HEK293 (cell line): ENCODE measurements at regions not wholly inside any gene's neighbourhood (a gene's known extent, or its start where the extent isn't known, plus 50 kb on each side); places are given as distances from the start of the nearest gene placed in this dataset.
A peak's percentile ranks its signal among the peaks of the same experiment; 100 is the strongest.

ENCODE experiments used
- CTCF ChIA-PET: fragments of 350-600 bp; formaldehyde crosslinking; extraction: SDS; loops from one replicate; lab custom pipeline; 2021; ENCODE audit warnings: antibody characterized with exemption; lab: Yijun Ruan, JAX
- POLR2A ChIA-PET: fragments of 300-600 bp; formaldehyde crosslinking; extraction: SDS; loops from one replicate; lab custom pipeline; 2020; ENCODE audit warnings: antibody characterized with exemption, inconsistent platforms; lab: Yijun Ruan, JAX
- H3K27ac ChIP-seq: fragments of 200-500 bp; sonication (Bioruptor generic); 2 replicates; pipeline ENCODE4 v1.5.1; 2014; ENCODE audit warnings: low read depth, low read length, control low read depth, inconsistent platforms; ENCODE audit errors: extremely low read depth
- H3K36me3 ChIP-seq, 2 experiments: fragments of 200-500 bp in 1 of 2; sonication (Bioruptor generic) in 1 of 2; 1 replicate in 1 of 2; 2 replicates in 1 of 2; pipeline ENCODE4 v1.5.1; 2014 to 2017; ENCODE audit warnings: inconsistent platforms in 2 of 2, low read length in 2 of 2; ENCODE audit not compliant: control insufficient read depth in 2 of 2, insufficient read depth in 1 of 2
- H3K4me1 ChIP-seq: fragments of 200-500 bp; sonication (Bioruptor generic); 2 replicates; pipeline ENCODE4 v1.5.1; 2014; ENCODE audit warnings: mild to moderate bottlenecking, low read length, inconsistent platforms; ENCODE audit not compliant: control insufficient read depth, insufficient read depth
- H3K4me3 ChIP-seq: 2 replicates; pipeline ENCODE4 v1.5.1; 2011; ENCODE audit warnings: low read depth, mild to moderate bottlenecking, control low read depth, low read length, moderate library complexity
- H3K9me3 ChIP-seq: fragments of 200-500 bp; sonication (Bioruptor generic); 2 replicates; pipeline ENCODE4 v1.5.1; 2014; ENCODE audit warnings: low read depth, low read length, inconsistent platforms; ENCODE audit not compliant: control insufficient read depth, insufficient read depth
- CTCF ChIP-seq: fragments of 450-650 bp; formaldehyde crosslinking; IDR thresholded peaks from 2 replicates; pipeline ENCODE4 v1.5.1; 2016; ENCODE audit warnings: missing biosample characterization, missing genetic modification characterization
- GLI2 ChIP-seq: fragments of 450-650 bp; formaldehyde crosslinking; IDR thresholded peaks from 2 replicates; pipeline ENCODE4; 2017; ENCODE audit warnings: missing biosample characterization, missing genetic modification characterization, low read depth, borderline replicate concordance
- HOXD13 ChIP-seq: sonication (generic); formaldehyde crosslinking; IDR thresholded peaks from 2 replicates; pipeline ENCODE4 v1.8.0; 2022; ENCODE audit warnings: missing genetic modification reagents, borderline replicate concordance
- MEIS1 ChIP-seq: sonication (generic); formaldehyde crosslinking; IDR thresholded peaks from 2 replicates; pipeline ENCODE4 v1.8.1; 2022; ENCODE audit warnings: missing genetic modification reagents, mild to moderate bottlenecking, borderline replicate concordance
- PRDM1 ChIP-seq: fragments of 450-650 bp; formaldehyde crosslinking; IDR thresholded peaks from 2 replicates; pipeline ENCODE4; 2016; ENCODE audit warnings: missing biosample characterization, missing genetic modification characterization
- REPIN1 ChIP-seq: fragments of 450-650 bp; formaldehyde crosslinking; IDR thresholded peaks from 2 replicates; pipeline ENCODE4 v1.5.1; 2017; ENCODE audit warnings: missing biosample characterization, missing genetic modification characterization, low read depth
- SCRT2 ChIP-seq: fragments of 450-650 bp; formaldehyde crosslinking; IDR thresholded peaks from 2 replicates; pipeline ENCODE4 v1.5.1; 2016; ENCODE audit warnings: missing biosample characterization, missing genetic modification characterization
- ZBTB20 ChIP-seq: fragments of 450-650 bp; formaldehyde crosslinking; IDR thresholded peaks from 2 replicates; pipeline ENCODE4 v1.5.1; 2016; ENCODE audit warnings: missing biosample characterization, missing genetic modification characterization
- ZBTB7A ChIP-seq: fragments of 450-650 bp; formaldehyde crosslinking; IDR thresholded peaks from 2 replicates; pipeline ENCODE4 v1.5.1; 2016; ENCODE audit warnings: low read depth, missing biosample characterization, missing genetic modification characterization
- ZFP41 ChIP-seq: fragments of 450-650 bp; formaldehyde crosslinking; IDR thresholded peaks from 2 replicates; pipeline ENCODE4 v1.5.1; 2016; ENCODE audit warnings: missing biosample characterization, missing genetic modification characterization, borderline replicate concordance
- ZNF174 ChIP-seq: fragments of 450-650 bp; formaldehyde crosslinking; IDR thresholded peaks from 2 replicates; pipeline ENCODE4 v1.5.0; 2017; ENCODE audit warnings: missing biosample characterization, mild to moderate bottlenecking, missing genetic modification characterization
- ZNF221 ChIP-seq: fragments of 450-650 bp; formaldehyde crosslinking; IDR thresholded peaks from 2 replicates; pipeline ENCODE4 v1.5.1; 2017; ENCODE audit warnings: missing biosample characterization, missing genetic modification characterization, borderline replicate concordance
- ZNF23 ChIP-seq: fragments of 450-650 bp; formaldehyde crosslinking; IDR thresholded peaks from 2 replicates; pipeline ENCODE4 v1.5.1; 2016; ENCODE audit warnings: missing biosample characterization, missing genetic modification characterization, borderline replicate concordance
- ZNF248 ChIP-seq: fragments of 450-650 bp; formaldehyde crosslinking; IDR thresholded peaks from 2 replicates; pipeline ENCODE4 v1.5.1; 2017; ENCODE audit warnings: missing biosample characterization, missing genetic modification characterization
- ZNF341 ChIP-seq: fragments of 450-650 bp; formaldehyde crosslinking; IDR thresholded peaks from 2 replicates; pipeline ENCODE4; 2016; ENCODE audit warnings: low read depth, missing biosample characterization, missing genetic modification characterization
- ZNF449 ChIP-seq: fragments of 450-650 bp; formaldehyde crosslinking; IDR thresholded peaks from 2 replicates; pipeline ENCODE4 v1.5.1; 2017; ENCODE audit warnings: missing biosample characterization, mild to moderate bottlenecking, missing genetic modification characterization, moderate library complexity
- ZNF513 ChIP-seq: fragments of 450-650 bp; IDR thresholded peaks from 2 replicates; pipeline ENCODE4 v1.5.1; 2018; ENCODE audit warnings: missing biosample characterization, missing genetic modification characterization
- ZNF529 ChIP-seq: fragments of 450-650 bp; formaldehyde crosslinking; IDR thresholded peaks from 2 replicates; pipeline ENCODE4 v1.5.1; 2017; ENCODE audit warnings: missing genetic modification characterization, missing biosample characterization; ENCODE audit not compliant: insufficient replicate concordance
- ZNF555 ChIP-seq: fragments of 450-650 bp; formaldehyde crosslinking; conservative IDR thresholded peaks from 2 replicates; pipeline ENCODE4 v1.5.1; 2017; ENCODE audit warnings: missing biosample characterization, mild to moderate bottlenecking, missing genetic modification characterization, inconsistent platforms
- ZNF571 ChIP-seq: fragments of 450-650 bp; formaldehyde crosslinking; IDR thresholded peaks from 2 replicates; pipeline ENCODE4 v1.5.0; 2017; ENCODE audit warnings: missing biosample characterization, missing genetic modification characterization
- ZNF707 ChIP-seq: fragments of 450-650 bp; formaldehyde crosslinking; IDR thresholded peaks from 2 replicates; pipeline ENCODE4 v1.5.1; 2016; ENCODE audit warnings: missing biosample characterization, missing genetic modification characterization
- ZNF776 ChIP-seq: fragments of 450-650 bp; formaldehyde crosslinking; IDR thresholded peaks from 2 replicates; pipeline ENCODE4 v1.5.0; 2017; ENCODE audit warnings: missing biosample characterization, missing genetic modification characterization, borderline replicate concordance
- ZNF843 ChIP-seq: fragments of 450-650 bp; formaldehyde crosslinking; IDR thresholded peaks from 2 replicates; pipeline ENCODE4 v1.5.1; 2016; ENCODE audit warnings: missing biosample characterization, missing genetic modification characterization
- ZSCAN23 ChIP-seq: fragments of 450-650 bp; formaldehyde crosslinking; IDR thresholded peaks from 2 replicates; pipeline ENCODE4 v1.5.1; 2016; ENCODE audit warnings: missing biosample characterization, missing genetic modification characterization
- ZSCAN4 ChIP-seq: fragments of 450-650 bp; formaldehyde crosslinking; IDR thresholded peaks from 2 replicates; pipeline ENCODE4 v1.5.1; 2017; ENCODE audit warnings: missing biosample characterization, missing genetic modification characterization

GRCh38 chr2:129903586-129904425 is 75.7 kb upstream of the RAB6C start:
- ChIA-PET CTCF (no interaction called here), POLR2A (no interaction called here)
- TF ChIP-seq ZNF23 (tag by site-specific recombination) (no peak), ZNF571 (no peak), SCRT2 (no peak), ZNF529 (no peak), CTCF (tag by site-specific recombination) (0 out of 2 replicates have a peak, but pooled peaks have one; percentile 15), GLI2 (no peak), PRDM1 (tag by site-specific recombination) (no peak)
- Histone ChIP-seq H3K4me1 (no peaks in the 10 kb centered on the region), H3K4me3 (no peak overlapping the region), H3K9me3 (no peaks in the 10 kb centered on the region), H3K36me3 (no peaks in the 10 kb centered on the region), H3K27ac (no peak overlapping the region)

GRCh38 chr2:129904532-129905446 is 74.7 kb upstream of the RAB6C start:
- no peaks in the 10 kb centered on the region for H3K36me3 ChIP-seq
- no peaks in the 10 kb centered on the region for H3K9me3 ChIP-seq
- TF ChIP-seq ZNF513 (tag by site-specific recombination) = no peak
- no peak for TF ChIP-seq ZNF529
- no peak for TF ChIP-seq ZNF174
- no peak for TF ChIP-seq ZBTB20 (tag by site-specific recombination)
- no peak for TF ChIP-seq ZNF707 (tag by site-specific recombination)
- TF ChIP-seq ZNF449 = no peak
- TF ChIP-seq ZNF341 = no peak
- no peak for TF ChIP-seq ZNF776
- ChIA-PET CTCF (interaction anchor here (0.6 to 0.7 kb wide), 3 partner anchors 35 to 428 kb away, joined by 3 to 6 read pairs (median 3); no protein-coding TSS in a partner anchor), POLR2A (no interaction called here)
- no peak overlapping the region for H3K27ac ChIP-seq
- H3K4me1 ChIP-seq = no peaks in the 10 kb centered on the region
- no peak overlapping the region for H3K4me3 ChIP-seq

- H3K4me3 ChIP-seq = no peak overlapping the region
- no peak overlapping the region for H3K27ac ChIP-seq
- H3K4me1 ChIP-seq = no peaks in the 10 kb centered on the region
- no peaks in the 10 kb centered on the region for H3K36me3 ChIP-seq
- H3K9me3 ChIP-seq = no peaks in the 10 kb centered on the region
- ChIA-PET POLR2A (no interaction called here), CTCF (interaction anchor here (0.6 kb wide), 2 partner anchors 36 to 427 kb away, joined by 3 to 6 read pairs; no protein-coding TSS in a partner anchor)
- TF ChIP-seq ZNF248 (tag by site-specific recombination) (no peak), HOXD13 (no peak), MEIS1 (CRISPR knock-in tag) (no peak), ZFP41 (no peak), ZBTB7A (tag by site-specific recombination) (no peak), REPIN1 (tag by site-specific recombination) (no peak), ZNF221 (no peak), ZSCAN23 (tag by site-specific recombination) (no peak), ZNF555 (tag by site-specific recombination) (no peak), ZNF843 (tag by site-specific recombination) (no peak), ZSCAN4 (no peak)
These were observed 73.8 kb upstream of the RAB6C start for GRCh38 chr2:129905664-129906081.
